RKO (cell line): ENCODE measurements at regions not wholly inside any gene's neighbourhood (a gene's known extent, or its start where the extent isn't known, plus 50 kb on each side); places are given as distances from the start of the nearest gene placed in this dataset.

ENCODE experiments used
- DNase-seq: peaks from one replicate; pipeline ENCODE4 v3.0.0-alpha.2; 2016; ENCODE audit warnings: low spot score

- no peak for DNase-seq
Observed at GRCh38 chr14:97730706-97731105, 933.5 kb downstream of the VRK1 start.

- no peak for DNase-seq
Observed at GRCh38 chr14:97731800-97732199, 934.6 kb downstream of the VRK1 start.

GRCh38 chr14:97747316-97747715, 950.1 kb downstream of the VRK1 start:
- no peak for DNase-seq

- DNase-seq: no peak
Observed at GRCh38 chr14:97748616-97749015, 951.4 kb downstream of the VRK1 start.

- no peak for DNase-seq
Observed at GRCh38 chr14:97757491-97757890, 960.3 kb downstream of the VRK1 start.

GRCh38 chr14:97760050-97760449, 962.9 kb downstream of the VRK1 start:
- no peak for DNase-seq

- DNase-seq: no peak
Observed at GRCh38 chr14:97762386-97762785, 965.2 kb downstream of the VRK1 start.

GRCh38 chr14:97771340-97772045, 974.3 kb downstream of the VRK1 start:
- DNase-seq: no peak

GRCh38 chr14:97773598-97773997, 976.4 kb downstream of the VRK1 start:
- DNase-seq: no peak

GRCh38 chr14:97776890-97777558, 979.8 kb downstream of the VRK1 start:
- DNase-seq: no peak

GRCh38 chr14:97777622-97778355, 980.6 kb downstream of the VRK1 start:
- no peak for DNase-seq

- DNase-seq: no peak
Observed at GRCh38 chr14:97779140-97779539, 982.0 kb downstream of the VRK1 start.

GRCh38 chr14:97780804-97781203, 983.6 kb downstream of the VRK1 start:
- DNase-seq: no peak

GRCh38 chr14:97781961-97782360, 984.8 kb downstream of the VRK1 start:
- no peak for DNase-seq

- no peak for DNase-seq
Observed at GRCh38 chr14:97782871-97783414, 985.8 kb downstream of the VRK1 start.

GRCh38 chr14:97785495-97785894, 988.3 kb downstream of the VRK1 start:
- no peak for DNase-seq

- DNase-seq: no peak
Observed at GRCh38 chr14:97788364-97788763, 991.2 kb downstream of the VRK1 start.

- no peak for DNase-seq
Observed at GRCh38 chr14:97788846-97789526, 991.8 kb downstream of the VRK1 start.

- DNase-seq: no peak
Observed at GRCh38 chr14:97791072-97791471, 993.9 kb downstream of the VRK1 start.

GRCh38 chr14:97791906-97792305, 994.7 kb downstream of the VRK1 start:
- DNase-seq: no peak

- DNase-seq: no peak
Observed at GRCh38 chr14:97796511-97796910, 999.3 kb downstream of the VRK1 start.

- no peak for DNase-seq
Observed at GRCh38 chr14:97798176-97798575, 1001.0 kb downstream of the VRK1 start.
